SKM-1 (cell line): ENCODE measurements at regions not wholly inside any gene's neighbourhood (a gene's known extent, or its start where the extent isn't known, plus 50 kb on each side); places are given as distances from the start of the nearest gene placed in this dataset.
A peak's percentile ranks its signal among the peaks of the same experiment; 100 is the strongest.
"Not testable (repeated sequence)": the region's sequence is repeated elsewhere in the genome, so short reads cannot be mapped to it uniquely, and the experiment has no call there.

Experiments used
- DNase-seq: peaks from one replicate; lab custom pipeline; 2025; ENCODE audit not compliant: unreplicated experiment; lab: John Stamatoyannopoulos, UW

DNA sequence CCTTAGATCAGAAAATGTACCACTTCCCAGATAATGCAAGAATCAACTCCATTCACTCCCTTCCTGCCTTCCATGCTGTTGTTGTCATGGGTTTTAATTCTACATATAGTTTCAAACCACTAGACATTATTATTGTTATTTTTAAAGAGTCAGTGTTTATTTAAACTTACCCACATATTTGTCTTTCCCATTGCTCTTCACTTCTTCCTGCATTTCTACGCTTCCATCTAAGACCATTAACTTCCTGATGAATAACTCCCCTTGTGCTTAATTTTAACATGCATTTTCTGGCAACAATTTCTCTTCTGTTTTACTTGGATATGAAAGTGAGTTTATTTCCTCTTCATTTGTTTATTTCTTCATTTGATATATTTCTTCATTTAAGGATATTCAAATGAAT, 127.1 kb upstream of the FHIT start:
- no peak for DNase-seq

DNA sequence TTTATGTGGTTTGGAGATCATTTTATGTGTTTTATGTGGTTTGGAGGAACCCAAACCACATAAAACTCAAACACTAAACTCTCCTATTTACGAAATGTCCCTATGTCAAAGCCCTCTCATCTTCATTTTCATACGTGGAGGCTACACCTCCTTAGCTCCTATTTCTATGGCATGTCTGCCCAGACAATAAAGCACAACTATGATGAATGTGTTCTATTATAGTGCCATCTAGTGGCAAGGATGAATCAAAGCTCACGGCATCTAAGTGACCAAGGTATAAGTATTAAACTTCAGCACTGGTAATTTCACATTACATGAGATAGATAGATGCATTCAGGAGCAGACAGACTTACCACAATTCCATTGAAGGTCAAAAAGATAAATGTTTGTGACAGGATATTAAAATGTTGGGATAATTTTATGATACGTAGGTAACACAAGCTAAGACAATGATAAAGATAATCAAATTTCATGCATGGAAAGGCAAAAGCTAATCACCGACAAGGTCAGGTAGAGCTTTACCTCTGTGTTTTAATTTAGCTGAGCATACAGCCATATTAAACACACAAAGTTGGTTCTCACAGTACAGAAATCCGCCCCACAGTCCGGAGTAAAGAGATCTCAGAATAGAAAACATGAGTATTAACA, 130.6 kb upstream of the FHIT start:
- peak; percentile 33 for DNase-seq

GRCh38 chr3:61387817-61388216, 136.6 kb upstream of the FHIT start:
- no peak for DNase-seq

GRCh38 chr3:61393480-61393947, 142.3 kb upstream of the FHIT start:
- not testable (repeated sequence) for DNase-seq

DNA sequence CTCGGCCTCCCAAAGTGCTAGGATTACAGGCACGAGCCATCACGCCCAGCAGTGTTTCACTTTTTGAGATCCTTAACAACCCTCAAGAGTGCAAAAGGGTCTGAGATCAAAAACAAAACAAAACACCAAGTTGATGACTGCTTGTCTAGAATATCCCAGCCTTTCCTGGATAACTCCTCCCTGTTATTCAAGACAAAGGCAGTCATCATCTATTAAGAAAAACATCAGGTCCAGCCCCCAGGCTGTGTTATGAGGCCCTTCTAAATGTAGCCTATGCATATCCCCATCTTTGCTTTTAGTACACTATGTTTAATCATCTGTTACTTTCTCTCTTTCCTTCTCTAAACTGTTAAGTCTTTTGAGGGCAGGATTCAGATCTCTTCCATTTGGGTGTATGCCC, 150.1 kb upstream of the FHIT start:
- no peak for DNase-seq

- DNase-seq, result no peak
These were observed 154.0 kb upstream of the PTPRG start for GRCh38 chr3:61407397-61407796.

GRCh38 chr3:61409638-61410037, 151.7 kb upstream of the PTPRG start:
- DNase-seq, result no peak

GRCh38 chr3:61410358-61410757, 151.0 kb upstream of the PTPRG start:
- not testable (repeated sequence) for DNase-seq

- DNase-seq, result no peak
These were observed 150.2 kb upstream of the PTPRG start for GRCh38 chr3:61411009-61411662.

GRCh38 chr3:61414456-61414855, 146.9 kb upstream of the PTPRG start:
- no peak for DNase-seq

DNA sequence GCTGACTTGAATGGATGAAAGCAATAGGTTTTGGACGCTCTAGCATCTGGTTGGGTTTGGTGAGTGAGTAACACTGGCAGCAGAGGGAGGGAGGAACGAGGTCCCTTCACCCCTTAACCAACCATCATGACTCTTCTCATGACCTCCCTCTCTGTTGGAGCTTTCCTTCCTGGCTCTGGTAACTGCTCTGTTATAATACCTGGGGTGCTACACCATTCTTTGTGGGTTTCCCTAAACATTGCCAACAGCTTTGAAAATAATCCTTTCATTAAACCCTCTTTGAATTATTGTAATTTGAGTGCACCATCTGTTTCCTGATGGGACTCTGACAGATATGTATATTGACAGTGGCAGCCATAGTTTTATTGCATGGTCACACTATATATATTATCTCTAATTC, 146.2 kb upstream of the PTPRG start:
- DNase-seq, result no peak

DNA sequence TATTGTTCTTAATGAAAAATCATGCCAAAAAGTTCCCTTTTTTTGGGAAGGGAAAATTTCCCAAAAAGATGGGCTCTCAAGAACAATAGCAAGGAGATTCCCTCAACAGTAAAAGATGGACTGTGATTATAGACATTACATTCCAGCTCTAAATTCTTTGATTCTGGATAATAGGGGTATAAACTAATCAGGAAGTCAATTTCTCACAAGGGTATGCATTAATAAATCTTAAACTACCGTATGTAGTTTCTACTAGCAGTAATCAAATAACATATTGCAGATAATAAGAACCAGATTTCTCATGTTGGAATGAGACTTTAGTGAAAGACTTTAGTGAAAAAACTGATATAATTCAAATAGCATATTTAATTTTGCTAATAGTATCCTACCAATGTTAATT, 144.8 kb upstream of the PTPRG start:
- no peak for DNase-seq

DNA sequence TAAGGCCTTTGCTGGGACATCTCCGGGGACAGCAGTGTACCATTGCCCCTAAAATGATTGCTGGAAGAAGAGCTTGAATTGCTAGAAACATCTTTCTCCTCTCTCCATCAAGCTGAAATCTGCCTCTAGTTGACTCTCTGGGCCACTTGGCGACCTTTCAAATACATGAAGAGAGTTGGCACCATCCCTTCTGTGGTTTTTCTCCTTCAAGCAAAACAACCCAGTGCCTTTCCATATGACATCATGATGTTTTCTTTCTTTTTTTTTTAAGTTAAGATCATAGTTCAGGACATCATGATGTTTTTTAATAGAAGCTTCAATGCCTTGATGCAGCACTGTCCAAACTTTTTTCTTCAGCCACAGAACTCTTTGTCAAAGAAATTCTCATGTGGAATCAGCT, 144.0 kb upstream of the PTPRG start:
- DNase-seq, result no peak

DNA sequence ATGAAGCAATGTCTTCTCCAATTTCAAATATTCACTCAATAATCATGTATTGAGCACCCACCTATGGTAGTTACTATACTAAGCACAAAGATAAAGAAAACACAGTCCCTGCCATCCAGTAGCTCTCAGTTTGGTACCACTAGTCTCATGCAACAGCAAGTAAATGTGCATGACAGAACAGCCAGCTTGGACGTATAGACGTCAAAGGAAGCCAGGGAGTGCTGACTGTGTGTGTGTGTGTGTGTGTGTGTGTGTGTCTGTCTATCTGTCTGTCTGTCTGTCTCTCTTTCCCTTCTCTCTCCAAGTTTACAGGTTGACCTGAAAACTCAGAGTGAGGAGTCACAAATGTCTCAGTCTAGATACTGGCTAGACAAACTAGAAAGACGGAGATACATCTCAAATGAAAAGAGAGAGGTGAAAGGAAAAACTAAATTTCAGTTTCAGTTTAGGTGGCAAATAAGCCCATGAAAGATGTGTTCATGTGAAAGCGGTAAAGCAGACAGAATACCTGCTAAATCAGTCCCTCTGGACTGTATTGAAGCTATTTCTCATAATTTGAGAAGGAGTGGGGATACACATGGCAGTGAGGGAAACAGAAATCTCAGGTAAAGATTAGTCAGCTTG, 141.1 kb upstream of the PTPRG start:
- no peak for DNase-seq

DNA sequence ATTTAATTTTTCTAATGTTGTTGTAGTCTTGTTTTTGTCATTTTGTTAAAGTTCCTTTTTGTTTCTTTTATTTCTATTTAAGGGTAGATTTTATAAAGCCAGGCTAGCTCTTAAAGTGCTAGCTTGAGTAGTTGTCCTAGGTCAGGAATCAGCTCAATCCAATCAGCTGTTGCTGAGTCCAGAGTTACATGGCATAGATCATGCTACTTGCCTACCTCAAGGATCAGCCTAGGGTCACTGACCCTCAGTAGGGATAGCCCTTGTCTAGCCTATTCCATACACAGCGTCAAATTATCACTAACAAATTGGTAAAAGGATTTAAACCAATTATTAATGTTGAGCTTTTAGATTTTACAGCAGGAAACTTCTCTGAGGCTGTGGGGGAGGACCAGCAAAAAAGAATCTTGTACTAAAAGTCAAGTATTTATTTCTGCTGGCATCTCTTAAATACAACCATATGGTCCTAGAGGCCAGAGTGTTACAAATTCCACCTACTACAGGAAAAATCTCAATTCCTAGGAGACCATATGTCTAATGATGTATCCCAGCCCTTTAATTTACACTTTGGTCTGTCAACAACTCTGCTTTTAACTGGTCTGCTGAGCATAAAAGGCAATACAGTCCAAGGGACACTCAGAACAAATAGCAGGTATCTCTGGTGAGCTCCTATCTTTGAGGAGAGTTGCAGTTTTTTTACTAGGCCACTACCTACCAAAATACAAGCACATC, 138.3 kb upstream of the PTPRG start:
- DNase-seq, result no peak

- DNase-seq, result no peak
These were observed 136.0 kb upstream of the PTPRG start for GRCh38 chr3:61425356-61425755.

DNA sequence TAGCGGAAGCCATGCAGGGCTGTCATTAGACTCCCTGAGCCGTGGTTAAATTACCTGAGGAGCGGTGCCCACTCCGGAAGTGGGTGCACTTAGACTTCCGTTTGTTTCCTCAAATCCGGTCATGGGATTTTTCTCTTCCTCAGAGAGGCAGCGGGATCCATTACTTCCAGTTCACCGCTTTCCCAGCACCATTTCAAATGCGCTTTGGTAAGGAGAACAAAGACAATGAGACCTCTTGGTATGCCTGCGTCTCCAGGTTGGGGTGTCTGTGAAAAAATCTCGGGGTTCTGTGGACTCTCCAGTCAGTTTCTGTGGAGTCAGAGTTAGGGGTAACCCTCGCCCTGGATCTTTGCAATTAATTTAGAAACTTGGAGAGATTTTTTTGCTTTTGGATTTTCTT, 132.3 kb upstream of the PTPRG start:
- no peak for DNase-seq

GRCh38 chr3:61434901-61435300, 126.5 kb upstream of the PTPRG start:
- not testable (repeated sequence) for DNase-seq

- DNase-seq, result not testable (repeated sequence)
These were observed 126.0 kb upstream of the PTPRG start for GRCh38 chr3:61435361-61435760.

DNA sequence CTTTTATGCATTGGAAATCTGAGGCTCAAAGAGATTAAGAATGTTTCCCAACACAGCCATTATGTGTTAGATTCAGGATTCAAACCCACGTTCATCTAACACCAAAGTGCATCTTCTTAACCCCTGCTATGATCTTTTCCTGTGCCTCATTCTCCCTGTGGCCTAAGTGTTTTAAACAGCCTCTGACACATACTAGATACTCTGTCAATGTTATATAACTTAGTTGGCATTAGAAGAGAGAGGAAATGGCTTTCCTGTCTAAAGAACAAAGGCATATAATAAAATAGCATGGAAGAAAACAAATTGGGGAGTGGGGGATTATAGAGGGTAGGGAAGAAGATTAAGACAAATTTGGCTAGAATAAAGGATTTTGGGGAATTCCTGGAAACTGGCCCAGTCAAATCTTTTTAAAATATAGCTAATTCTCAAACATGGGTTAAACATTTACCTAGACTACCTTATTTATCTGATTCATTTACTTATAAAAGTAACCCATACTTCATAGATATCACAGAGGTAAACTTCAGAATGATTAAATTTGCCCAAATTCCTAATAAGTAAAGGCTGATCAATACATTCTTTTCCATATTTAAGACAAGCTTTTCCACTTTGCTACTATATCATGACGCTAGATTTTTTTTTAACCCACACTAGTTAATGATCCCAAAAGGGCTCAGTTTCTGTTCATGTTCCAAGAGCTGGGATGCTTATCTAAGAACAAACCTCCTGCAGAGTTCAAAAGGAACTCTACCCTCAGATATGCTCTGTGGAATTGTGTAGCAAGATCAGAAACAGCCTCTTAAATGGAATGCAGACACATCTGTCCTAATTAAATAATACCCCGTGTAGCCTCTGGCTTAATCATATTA, 122.9 kb upstream of the PTPRG start:
- DNase-seq, result no peak

GRCh38 chr3:61439122-61439458, 122.3 kb upstream of the PTPRG start:
- no peak for DNase-seq
